GM12878 (cell line): ENCODE measurements at regions not wholly inside any gene's neighbourhood (a gene's known extent, or its start where the extent isn't known, plus 50 kb on each side); places are given as distances from the start of the nearest gene placed in this dataset.

Experiments used
- ATAC-seq: fragments of 200-7000 bp; cut with Tn5 transposase; 3 replicates; pipeline ENCODE4 v1.9.1; 2020; ENCODE audit warnings: mild to moderate bottlenecking, moderate library complexity
- BruUV-seq: library from RNA; stranded (reverse); fragments of 400-500 nt; replicated peaks from 2 replicates; lab custom pipeline; 2021; lab: Mats Ljungman, UMichigan
- CTCF ChIA-PET: fragments of 300-600 bp; sonication (Branson Sonifier 250); formaldehyde crosslinking; extraction: SDS; loops from one replicate; lab custom pipeline; 2021; ENCODE audit warnings: inconsistent platforms; lab: Yijun Ruan, JAX
- POLR2A ChIA-PET: fragments of 350-600 bp; formaldehyde crosslinking; extraction: SDS; loops from one replicate; lab custom pipeline; 2021; ENCODE audit warnings: inconsistent platforms; lab: Charles Lee
- RAD21 ChIA-PET: fragments of 300-600 bp; sonication (Branson Sonifier 250); formaldehyde crosslinking; loops from one replicate; lab custom pipeline; 2023; ENCODE audit warnings: antibody characterized with exemption; ENCODE audit not compliant: unreplicated experiment; lab: Charles Lee
- SMC1A ChIA-PET: fragments of 300-600 bp; sonication (Branson Sonifier 250); formaldehyde crosslinking; loops from one replicate; lab custom pipeline; 2023; ENCODE audit not compliant: unreplicated experiment, uncharacterized antibody; lab: Charles Lee
- DNase-seq: peaks from one replicate; pipeline ENCODE4 v3.0.0-alpha.2; 2011; ENCODE audit warnings: low read depth, low spot score
- FAIRE-seq: peaks from 3 replicates; lab custom pipeline; 2011; peaks lifted over from hg19 to GRCh38; lab: Jason Lieb, UNC
- H2AFZ ChIP-seq: 2 replicates; pipeline ENCODE4 v1.6.0; 2011; ENCODE audit warnings: low read depth, low read length, control low read depth; ENCODE audit not compliant: control insufficient read depth
- H3K27ac ChIP-seq: 2 replicates; pipeline ENCODE4 v1.5.1; 2011; ENCODE audit warnings: control low read depth; ENCODE audit not compliant: control insufficient read depth, insufficient read depth
- H3K27me3 ChIP-seq, 2 experiments: replicated peaks in 1 of 2; 2 replicates each; pipeline versions ENCODE4 v1.6.0 to v1.6.1; 2011; ENCODE audit warnings: low read length in 1 of 2; ENCODE audit not compliant: control insufficient read depth in 2 of 2, insufficient read depth in 2 of 2
- H3K36me3 ChIP-seq, 2 experiments: 2 replicates each; pipeline ENCODE4 v1.5.1; 2011; ENCODE audit warnings: low read length in 1 of 2; ENCODE audit not compliant: control insufficient read depth in 2 of 2, insufficient read depth in 2 of 2
- H3K4me1 ChIP-seq: 2 replicates; pipeline ENCODE4 v1.6.1; 2011; ENCODE audit warnings: mild to moderate bottlenecking, low read length, moderate library complexity, mixed read lengths; ENCODE audit not compliant: control insufficient read depth, insufficient read depth
- H3K4me2 ChIP-seq: 2 replicates; pipeline ENCODE4 v1.6.0; 2011; ENCODE audit warnings: control low read depth; ENCODE audit not compliant: control insufficient read depth, insufficient read depth
- H3K4me3 ChIP-seq: fragments of 200-600 bp; sonication (generic); 2 replicates; pipeline ENCODE4 v1.5.1; 2016
- H3K79me2 ChIP-seq: 2 replicates; pipeline ENCODE4 v1.6.0; 2011; ENCODE audit warnings: low read length; ENCODE audit not compliant: control insufficient read depth, insufficient read depth
- H3K9ac ChIP-seq: 2 replicates; pipeline ENCODE4 v1.8.0; 2011; ENCODE audit warnings: low read length, control low read depth, mixed read lengths; ENCODE audit not compliant: control insufficient read depth, insufficient read depth
- H3K9me3 ChIP-seq: replicated peaks from 3 replicates; pipeline ENCODE4 v1.5.1; 2011; ENCODE audit warnings: mild to moderate bottlenecking, low read length; ENCODE audit not compliant: control insufficient read depth, insufficient read depth
- H4K20me1 ChIP-seq: 2 replicates; pipeline ENCODE4 v1.6.0; 2011; ENCODE audit not compliant: control insufficient read depth, insufficient read depth
- BMI1 ChIP-seq: fragments of 450-650 bp; IDR thresholded peaks from 2 replicates; pipeline ENCODE4 v1.6.1; 2016; ENCODE audit warnings: mild to moderate bottlenecking, moderate library complexity, borderline replicate concordance
- CHD1 ChIP-seq: IDR thresholded peaks from 2 replicates; pipeline ENCODE4 v1.6.1; 2012; ENCODE audit warnings: low read depth, low read length, improper control_type of control experiment
- EGR1 ChIP-seq, 2 experiments: IDR thresholded peaks; 1 replicate in 1 of 2; 2 replicates in 1 of 2; pipeline ENCODE4 v1.6.1; 2011 to 2012; ENCODE audit warnings: low read depth in 2 of 2, low read length in 2 of 2, borderline replicate concordance in 1 of 2, mild to moderate bottlenecking in 1 of 2, moderate library complexity in 1 of 2
- EP300 ChIP-seq, 2 experiments: fragments of 150-350 bp in 1 of 2; IDR thresholded peaks; 2 replicates each; pipeline ENCODE4 v1.6.1; 2011 to 2012; ENCODE audit warnings: low read depth in 2 of 2, low read length in 2 of 2, borderline replicate concordance in 1 of 2, improper control_type of control experiment in 1 of 2, inconsistent platforms in 1 of 2; ENCODE audit not compliant: control insufficient read depth in 1 of 2
- FOXM1 ChIP-seq: IDR thresholded peaks from 2 replicates; pipeline ENCODE4 v1.6.1; 2012; ENCODE audit warnings: low read depth, mild to moderate bottlenecking, inconsistent platforms, low read length, moderate library complexity
- LARP7 ChIP-seq: fragments of 450-650 bp; IDR thresholded peaks from 2 replicates; pipeline ENCODE4 v1.6.1; 2017; ENCODE audit warnings: mild to moderate bottlenecking
- NFIC ChIP-seq: IDR thresholded peaks from 2 replicates; pipeline ENCODE4 v1.6.1; 2012; ENCODE audit warnings: low read depth, mild to moderate bottlenecking, inconsistent platforms, low read length, moderate library complexity
- SRF ChIP-seq, 2 experiments: IDR thresholded peaks; 2 replicates each; pipeline ENCODE4 v1.6.1; 2011; ENCODE audit warnings: low read depth in 2 of 2, low read length in 2 of 2, mild to moderate bottlenecking in 1 of 2, moderate library complexity in 1 of 2
- TAF1 ChIP-seq: IDR thresholded peaks from 2 replicates; pipeline ENCODE4 v1.6.1; 2011; ENCODE audit warnings: mild to moderate bottlenecking, low read depth, low read length, borderline replicate concordance
- WGBS: methylation state at CpG from one replicate; pipeline ENCODE4 v1.1.6; 2016; ENCODE audit warnings: low lambda C conversion rate; ENCODE audit not compliant: insufficient replicate concordance, insufficient coverage; ENCODE audit errors: missing lambda C conversion rate; 5-methylcytosine and 5-hydroxymethylcytosine counted together
- in situ Hi-C: fragments of 300-500 bp; cut with MboI; formaldehyde crosslinking; loops from 9 replicates; pipeline ENCODE4 v1.14.3; 2018; ENCODE audit warnings: mixed read lengths
- intact Hi-C: fragments of 100-400 bp; cut with micrococcal nuclease; formaldehyde crosslinking; loops from one replicate; pipeline ENCODE4 v1.14.2; 2022; ENCODE audit not compliant: unreplicated experiment
- TF ChIP-seq, protein P1 (sequence below): fragments of 450-650 bp; conservative IDR thresholded peaks from 2 replicates; pipeline ENCODE4 v1.6.1; 2017; ENCODE audit warnings: mild to moderate bottlenecking, moderate library complexity
- TF ChIP-seq, protein P2 (sequence below): fragments of 450-650 bp; IDR thresholded peaks from 2 replicates; pipeline ENCODE4 v1.6.1; 2017; ENCODE audit warnings: mild to moderate bottlenecking, moderate library complexity

- in situ Hi-C loops, result no loop called here
- BruUV-seq, result no TSS peak
- Histone ChIP-seq H3K9ac (no peak overlapping the region), H3K79me2 (no peaks in the 10 kb centered on the region), H3K27ac (no peak overlapping the region), H3K36me3 (no peaks in the 10 kb centered on the region), H3K4me2 (no peak overlapping the region), H3K4me3 (no peak overlapping the region), H2AFZ (no peak overlapping the region), H3K27me3 (no peaks in the 10 kb centered on the region), H3K9me3 (no peaks in the 10 kb centered on the region), H4K20me1 (no peaks in the 10 kb centered on the region), H3K4me1 (no peaks in the 10 kb centered on the region)
- POLR2A ChIA-PET, result no interaction called here
- RAD21 ChIA-PET, result no interaction called here
- WGBS, result 20% methylated on average over 5 of the region's 5 CpGs
- SMC1A ChIA-PET, result no interaction called here
- intact Hi-C loops, result no loop called here
- no peak for FAIRE-seq
- DNase-seq, result no peak
- CTCF ChIA-PET, result interaction anchor here (0.8 kb wide), 1 partner anchor 64 kb away, joined by 3 read pairs; no protein-coding TSS in a partner anchor
- ATAC-seq, result no peak
- TF ChIP-seq CHD1 (no peak), NFIC (no peak), LARP7 (no peak), EGR1 (IDR thresholded peaks at IDR 0.05; ENCODE audit: borderline replicate concordance in 1 of 2, low read depth in 2 of 2, low read length in 2 of 2) (no peak), BMI1 (no peak), FOXM1 (no peak), EP300 (IDR thresholded peaks at IDR 0.05; ENCODE audit: borderline replicate concordance in 1 of 2, control insufficient read depth in 1 of 2, low read depth in 2 of 2, low read length in 2 of 2) (no peak), SRF (IDR thresholded peaks at IDR 0.05; ENCODE audit: low read depth in 2 of 2, low read length in 2 of 2) (no peak), TAF1 (no peak)
- TF ChIP-seq, protein P1, sequence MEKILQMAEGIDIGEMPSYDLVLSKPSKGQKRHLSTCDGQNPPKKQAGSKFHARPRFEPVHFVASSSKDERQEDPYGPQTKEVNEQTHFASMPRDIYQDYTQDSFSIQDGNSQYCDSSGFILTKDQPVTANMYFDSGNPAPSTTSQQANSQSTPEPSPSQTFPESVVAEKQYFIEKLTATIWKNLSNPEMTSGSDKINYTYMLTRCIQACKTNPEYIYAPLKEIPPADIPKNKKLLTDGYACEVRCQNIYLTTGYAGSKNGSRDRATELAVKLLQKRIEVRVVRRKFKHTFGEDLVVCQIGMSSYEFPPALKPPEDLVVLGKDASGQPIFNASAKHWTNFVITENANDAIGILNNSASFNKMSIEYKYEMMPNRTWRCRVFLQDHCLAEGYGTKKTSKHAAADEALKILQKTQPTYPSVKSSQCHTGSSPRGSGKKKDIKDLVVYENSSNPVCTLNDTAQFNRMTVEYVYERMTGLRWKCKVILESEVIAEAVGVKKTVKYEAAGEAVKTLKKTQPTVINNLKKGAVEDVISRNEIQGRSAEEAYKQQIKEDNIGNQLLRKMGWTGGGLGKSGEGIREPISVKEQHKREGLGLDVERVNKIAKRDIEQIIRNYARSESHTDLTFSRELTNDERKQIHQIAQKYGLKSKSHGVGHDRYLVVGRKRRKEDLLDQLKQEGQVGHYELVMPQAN, result no peak
- TF ChIP-seq, protein P2, sequence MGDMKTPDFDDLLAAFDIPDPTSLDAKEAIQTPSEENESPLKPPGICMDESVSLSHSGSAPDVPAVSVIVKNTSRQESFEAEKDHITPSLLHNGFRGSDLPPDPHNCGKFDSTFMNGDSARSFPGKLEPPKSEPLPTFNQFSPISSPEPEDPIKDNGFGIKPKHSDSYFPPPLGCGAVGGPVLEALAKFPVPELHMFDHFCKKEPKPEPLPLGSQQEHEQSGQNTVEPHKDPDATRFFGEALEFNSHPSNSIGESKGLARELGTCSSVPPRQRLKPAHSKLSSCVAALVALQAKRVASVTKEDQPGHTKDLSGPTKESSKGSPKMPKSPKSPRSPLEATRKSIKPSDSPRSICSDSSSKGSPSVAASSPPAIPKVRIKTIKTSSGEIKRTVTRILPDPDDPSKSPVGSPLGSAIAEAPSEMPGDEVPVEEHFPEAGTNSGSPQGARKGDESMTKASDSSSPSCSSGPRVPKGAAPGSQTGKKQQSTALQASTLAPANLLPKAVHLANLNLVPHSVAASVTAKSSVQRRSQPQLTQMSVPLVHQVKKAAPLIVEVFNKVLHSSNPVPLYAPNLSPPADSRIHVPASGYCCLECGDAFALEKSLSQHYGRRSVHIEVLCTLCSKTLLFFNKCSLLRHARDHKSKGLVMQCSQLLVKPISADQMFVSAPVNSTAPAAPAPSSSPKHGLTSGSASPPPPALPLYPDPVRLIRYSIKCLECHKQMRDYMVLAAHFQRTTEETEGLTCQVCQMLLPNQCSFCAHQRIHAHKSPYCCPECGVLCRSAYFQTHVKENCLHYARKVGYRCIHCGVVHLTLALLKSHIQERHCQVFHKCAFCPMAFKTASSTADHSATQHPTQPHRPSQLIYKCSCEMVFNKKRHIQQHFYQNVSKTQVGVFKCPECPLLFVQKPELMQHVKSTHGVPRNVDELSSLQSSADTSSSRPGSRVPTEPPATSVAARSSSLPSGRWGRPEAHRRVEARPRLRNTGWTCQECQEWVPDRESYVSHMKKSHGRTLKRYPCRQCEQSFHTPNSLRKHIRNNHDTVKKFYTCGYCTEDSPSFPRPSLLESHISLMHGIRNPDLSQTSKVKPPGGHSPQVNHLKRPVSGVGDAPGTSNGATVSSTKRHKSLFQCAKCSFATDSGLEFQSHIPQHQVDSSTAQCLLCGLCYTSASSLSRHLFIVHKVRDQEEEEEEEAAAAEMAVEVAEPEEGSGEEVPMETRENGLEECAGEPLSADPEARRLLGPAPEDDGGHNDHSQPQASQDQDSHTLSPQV, result no peak
These were observed 73.3 kb upstream of the NT5C1B start for GRCh38 chr2:18662689-18663088.
